HG03439 (cell line): ENCODE measurements at regions not wholly inside any gene's neighbourhood (a gene's known extent, or its start where the extent isn't known, plus 50 kb on each side); places are given as distances from the start of the nearest gene placed in this dataset.
"Not testable (repeated sequence)": the region's sequence is repeated elsewhere in the genome, so short reads cannot be mapped to it uniquely, and the experiment has no call there.

Experiments
- ATAC-seq: cut with Tn5 transposase; IDR thresholded peaks from one replicate; pipeline ENCODE4 v1.9.1; 2021; ENCODE audit warnings: mild to moderate bottlenecking, moderate library complexity; ENCODE audit not compliant: unreplicated experiment

DNA sequence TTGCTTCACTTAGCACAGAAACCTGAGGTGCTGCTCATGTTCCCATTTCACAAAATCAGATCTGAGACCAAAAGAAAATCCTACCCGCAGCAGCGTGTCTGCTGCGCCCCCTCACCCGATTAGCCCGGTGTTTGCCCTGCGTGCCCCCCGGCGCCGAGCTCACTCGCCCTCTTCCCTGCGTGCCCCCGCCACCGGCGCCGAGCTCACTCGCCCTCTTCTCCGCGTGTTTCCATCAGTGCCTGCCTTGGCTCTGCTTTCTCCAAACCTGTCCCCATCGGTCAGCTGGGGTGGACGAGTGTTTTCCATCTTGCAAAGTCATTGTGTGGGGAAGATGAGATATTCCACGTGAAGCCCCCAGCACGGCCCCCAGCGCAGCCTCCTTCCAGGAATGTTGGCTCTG lies 225.3 kb upstream of the PITRM1 start:
- ATAC-seq, result no peak

GRCh38 chr10:3397231-3397630 lies 224.6 kb upstream of the PITRM1 start:
- no peak for ATAC-seq

- no peak for ATAC-seq
Observed at GRCh38 chr10:3396116-3396515, 223.5 kb upstream of the PITRM1 start.

DNA sequence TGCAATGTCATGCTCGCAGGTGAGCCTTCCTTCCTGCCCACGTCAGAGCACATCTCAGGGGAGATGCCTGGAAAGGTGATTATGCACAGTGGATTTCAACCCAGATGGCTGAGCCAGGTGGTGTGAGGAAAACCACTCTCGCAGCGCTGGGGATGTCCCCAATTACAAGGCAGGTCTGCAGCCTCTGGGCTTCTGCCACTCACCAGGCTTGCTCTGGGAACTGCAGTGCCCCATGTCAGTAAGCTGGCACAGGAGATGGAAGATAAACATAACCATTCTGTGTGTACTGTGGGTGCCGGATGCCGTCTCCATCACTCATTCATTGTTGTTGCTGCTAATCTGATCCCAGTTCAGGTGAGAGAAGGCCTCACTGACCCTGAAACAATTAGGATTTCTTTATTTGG lies 222.9 kb upstream of the PITRM1 start:
- ATAC-seq, result no peak

DNA sequence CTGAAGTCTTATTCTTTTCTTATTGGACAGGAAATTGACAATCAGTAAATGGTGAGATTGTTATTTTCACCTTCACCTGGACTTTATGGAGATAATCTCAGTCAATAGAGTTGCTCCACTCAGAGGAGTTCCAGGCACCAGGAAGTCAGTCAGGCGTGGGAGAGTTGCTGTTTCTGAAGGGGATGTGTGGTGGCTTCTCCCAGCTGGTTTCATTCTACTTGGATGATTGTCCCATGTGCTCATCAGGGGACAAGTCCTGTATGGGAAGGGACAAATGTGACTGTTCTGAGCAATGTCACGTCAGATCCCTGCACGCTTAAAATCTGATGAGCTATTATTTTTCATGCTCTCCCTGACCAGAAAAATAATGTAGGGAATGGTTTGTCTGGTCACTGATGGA lies 222.5 kb upstream of the PITRM1 start:
- no peak for ATAC-seq

DNA sequence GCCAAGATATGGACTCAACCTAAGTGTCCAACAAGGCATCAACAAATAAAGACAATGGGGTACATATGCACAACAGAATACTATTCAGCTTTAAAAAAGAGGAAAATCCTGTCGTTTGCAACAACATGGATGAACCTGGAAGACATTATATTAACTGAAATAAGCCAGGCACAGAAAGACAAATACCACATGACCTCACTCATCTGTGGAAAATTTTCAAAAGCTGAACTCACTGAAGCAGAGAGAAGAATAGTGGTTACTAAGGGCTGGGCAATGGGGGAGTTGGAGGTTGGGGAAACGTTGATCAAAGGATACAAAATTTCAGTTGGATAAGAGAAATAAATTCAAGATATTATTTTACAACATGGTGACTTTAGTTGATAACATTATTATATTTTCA lies 221.4 kb upstream of the PITRM1 start:
- ATAC-seq, result no peak

DNA sequence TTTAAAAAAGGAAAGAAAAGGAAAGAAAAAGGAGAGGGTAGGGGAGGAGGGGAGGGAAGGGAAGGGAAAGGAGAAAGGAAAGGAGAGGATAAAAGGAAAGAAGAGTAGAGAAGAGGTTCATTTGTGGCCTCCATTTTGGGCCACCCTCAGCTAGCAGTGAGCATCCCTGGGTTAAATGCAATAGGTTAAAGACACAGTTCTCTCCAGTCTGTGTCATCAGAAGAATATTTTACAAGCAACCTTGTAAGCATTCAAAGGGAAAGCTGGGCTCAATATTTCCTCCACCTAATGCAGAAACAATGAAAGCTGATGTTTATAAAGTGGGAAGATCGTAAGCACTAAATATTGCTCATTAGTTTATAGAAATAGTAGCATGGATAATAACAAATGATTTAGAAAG lies 219.1 kb upstream of the PITRM1 start:
- no peak for ATAC-seq

DNA sequence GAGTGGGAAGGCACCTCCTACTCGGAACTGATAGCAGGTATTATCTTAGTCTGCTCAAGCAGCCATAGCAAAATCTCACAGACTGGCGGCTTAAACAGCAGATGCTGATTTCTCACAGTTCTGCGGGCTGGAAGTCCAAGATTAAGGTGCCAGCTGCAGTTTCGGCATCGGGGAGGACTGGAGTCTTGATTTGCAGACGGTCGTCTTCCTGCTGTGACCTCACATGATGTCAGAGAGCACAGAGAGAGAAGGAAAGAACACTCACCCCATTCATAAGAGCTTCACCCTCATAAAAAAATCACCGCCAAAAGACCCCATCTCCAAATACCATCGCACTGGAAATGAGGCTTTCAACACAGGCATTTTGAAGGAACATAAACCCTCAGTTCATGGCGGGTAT lies 216.5 kb upstream of the PITRM1 start:
- ATAC-seq, result no peak

DNA sequence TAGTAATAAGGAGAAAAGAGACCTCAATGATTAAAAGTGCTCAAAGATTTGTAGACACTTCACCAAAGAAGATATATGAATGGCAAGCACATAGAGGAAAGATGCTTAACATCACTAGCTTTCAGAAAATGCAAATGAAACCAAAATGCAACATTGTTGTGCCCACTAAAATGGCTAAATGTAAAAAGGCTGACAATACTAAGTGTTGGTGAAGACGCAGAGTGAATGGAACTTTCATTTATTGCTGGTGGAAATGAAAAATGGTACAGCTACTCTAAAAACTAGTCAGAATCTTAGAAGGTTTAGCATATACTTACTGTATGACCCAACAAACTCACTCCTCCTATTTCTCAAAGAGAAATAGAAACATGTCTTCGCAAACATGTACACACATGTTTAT lies 212.9 kb upstream of the PITRM1 start:
- ATAC-seq, result no peak

DNA sequence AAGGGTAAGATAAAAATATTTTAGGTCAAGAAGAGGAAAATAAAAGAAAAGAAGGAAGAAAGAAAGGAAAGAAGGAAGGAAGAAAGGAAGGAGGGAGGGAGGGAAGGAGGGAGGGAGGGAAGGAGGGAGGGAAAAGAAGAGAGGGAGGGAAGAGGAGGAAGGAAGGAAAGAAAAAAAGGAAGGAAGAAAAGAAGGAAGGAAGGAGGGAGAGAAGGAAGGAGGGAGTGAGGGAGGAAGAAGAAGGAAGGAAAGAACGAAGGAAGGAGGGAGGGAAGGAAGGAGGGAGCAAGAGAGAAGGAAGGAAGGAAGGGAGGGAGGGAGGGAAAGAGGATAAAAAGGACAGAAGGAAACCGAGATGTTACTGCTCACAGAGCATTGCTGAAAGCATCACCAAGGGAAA lies 209.5 kb upstream of the PITRM1 start:
- ATAC-seq, result no peak

- ATAC-seq, result no peak
Observed at GRCh38 chr10:3380406-3381050, 207.9 kb upstream of the PITRM1 start.

GRCh38 chr10:3376631-3377030 lies 204.0 kb upstream of the PITRM1 start:
- no peak for ATAC-seq

DNA sequence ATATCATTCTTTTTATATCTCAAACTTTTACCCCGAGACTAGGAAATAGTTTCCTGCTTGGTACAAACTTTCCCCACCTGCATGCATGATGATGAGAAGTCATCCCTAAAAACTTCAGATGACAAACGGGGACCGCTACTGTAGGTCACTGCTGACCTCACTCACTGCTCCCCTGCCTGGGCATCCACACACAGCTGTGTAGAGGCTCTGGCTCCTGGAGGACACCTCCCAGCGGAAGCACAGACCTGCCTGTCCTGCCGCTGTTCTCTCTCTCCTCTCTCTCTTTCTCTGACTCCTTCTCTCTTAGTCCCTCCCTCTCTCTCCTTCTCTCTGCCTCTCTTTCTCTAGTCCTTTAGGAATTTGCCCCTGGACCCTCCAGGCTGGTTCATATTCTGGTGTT lies 202.9 kb upstream of the PITRM1 start:
- ATAC-seq, result no peak

DNA sequence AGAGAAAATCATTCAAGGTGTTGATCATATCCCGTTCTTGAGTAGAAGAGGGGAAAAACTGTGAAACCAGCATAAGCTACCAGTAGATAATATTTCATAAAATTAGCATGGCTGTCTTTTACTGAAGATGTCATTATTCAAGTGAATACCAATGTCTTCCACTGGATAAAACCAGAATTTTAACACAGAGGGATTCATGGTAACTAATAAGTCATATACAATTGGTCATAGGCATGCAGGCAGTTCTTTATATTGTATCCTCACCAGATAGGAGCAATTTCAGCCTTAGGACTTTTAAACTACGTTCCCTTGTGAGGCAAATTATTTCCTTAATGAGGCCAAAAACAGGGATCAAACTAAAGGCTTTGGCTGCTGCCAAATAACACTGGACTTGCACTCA lies 202.3 kb upstream of the PITRM1 start:
- ATAC-seq, result no peak

DNA sequence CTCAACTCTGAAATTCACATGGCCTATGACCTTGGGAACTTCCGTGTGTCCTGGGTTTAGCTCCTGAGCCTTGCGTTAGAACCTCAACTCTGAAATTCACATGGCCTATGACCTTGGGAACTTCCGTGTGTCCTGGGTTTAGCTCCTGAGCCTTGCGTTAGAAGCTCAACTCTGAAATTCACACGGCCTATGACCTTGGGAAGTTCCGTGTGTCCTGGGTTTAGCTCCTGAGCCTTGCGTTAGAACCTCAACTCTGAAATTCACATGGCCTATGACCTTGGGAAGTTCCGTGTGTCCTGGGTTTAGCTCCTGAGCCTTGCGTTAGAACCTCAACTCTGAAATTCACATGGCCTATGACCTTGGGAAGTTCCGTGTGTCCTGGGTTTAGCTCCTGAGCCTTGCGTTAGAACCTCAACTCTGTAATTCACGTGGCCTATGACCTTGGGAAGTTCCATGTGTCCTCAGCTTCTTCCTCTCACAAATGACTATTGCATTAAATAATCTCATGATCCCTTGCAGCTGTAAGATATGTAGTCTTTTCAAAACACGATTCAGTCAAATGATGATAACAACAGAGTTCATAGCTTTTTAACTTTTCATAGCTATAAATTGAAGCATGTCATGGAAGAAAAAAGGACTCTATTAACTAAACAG lies 200.9 kb upstream of the PITRM1 start:
- not testable (repeated sequence) for ATAC-seq

DNA sequence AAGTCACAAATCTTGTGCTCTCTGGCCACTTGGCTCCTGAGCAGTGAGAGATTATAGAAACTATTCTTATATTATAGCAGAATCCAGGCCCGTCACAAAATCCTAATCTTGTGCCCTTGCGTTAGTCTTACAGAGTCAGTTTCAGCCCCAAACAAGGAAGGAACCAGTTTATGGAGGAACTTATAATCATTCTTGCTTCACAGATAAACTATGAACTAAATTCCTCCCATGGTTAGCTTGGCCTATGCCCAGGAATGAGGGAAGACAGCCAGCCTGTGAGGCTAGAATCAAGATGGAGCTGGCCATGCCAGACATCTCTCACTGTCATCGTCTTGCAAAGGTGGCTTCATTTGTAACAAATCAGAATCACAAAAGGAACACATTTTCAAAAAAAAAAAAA lies 199.7 kb upstream of the PITRM1 start:
- no peak for ATAC-seq

DNA sequence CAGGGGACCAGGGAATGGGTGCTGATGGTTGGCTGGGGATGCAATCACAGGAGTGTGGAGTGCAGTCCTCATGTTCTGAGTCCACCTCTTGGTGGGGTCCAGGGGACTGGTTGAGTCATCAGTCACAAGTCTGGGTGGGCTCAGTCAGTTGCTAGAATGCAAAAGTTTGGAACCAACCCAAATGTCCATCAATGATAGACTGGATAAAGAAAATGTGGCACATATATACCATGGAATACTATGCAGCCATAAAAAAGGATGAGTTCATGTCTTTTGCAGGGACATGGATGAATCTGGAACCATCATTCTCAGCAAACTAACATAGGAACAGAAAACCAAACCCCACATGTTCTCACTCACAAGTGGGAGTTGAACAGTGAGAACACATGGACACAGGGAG lies 199.0 kb upstream of the PITRM1 start:
- ATAC-seq, result not testable (repeated sequence)

- ATAC-seq, result no peak
Observed at GRCh38 chr10:3366735-3367405, 194.3 kb upstream of the PITRM1 start.

DNA sequence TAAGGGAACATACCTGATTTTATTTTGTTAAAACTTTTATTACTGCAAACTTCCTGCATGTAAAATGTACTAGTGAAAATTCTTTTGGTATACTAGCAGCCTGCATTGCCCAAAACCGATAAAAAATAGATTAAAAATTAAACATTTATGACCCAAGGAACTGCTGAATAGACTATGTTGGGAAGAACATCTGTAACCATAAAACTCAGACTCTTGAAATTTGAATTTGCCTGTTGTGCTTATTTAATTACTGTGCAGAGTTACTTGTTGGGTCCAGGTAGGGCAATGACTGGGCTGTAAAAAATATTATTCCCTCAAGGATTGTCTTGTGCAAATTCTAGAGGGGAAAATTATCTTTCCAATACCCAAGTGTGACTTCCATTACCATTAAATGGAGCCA lies 193.5 kb upstream of the PITRM1 start:
- no peak for ATAC-seq

DNA sequence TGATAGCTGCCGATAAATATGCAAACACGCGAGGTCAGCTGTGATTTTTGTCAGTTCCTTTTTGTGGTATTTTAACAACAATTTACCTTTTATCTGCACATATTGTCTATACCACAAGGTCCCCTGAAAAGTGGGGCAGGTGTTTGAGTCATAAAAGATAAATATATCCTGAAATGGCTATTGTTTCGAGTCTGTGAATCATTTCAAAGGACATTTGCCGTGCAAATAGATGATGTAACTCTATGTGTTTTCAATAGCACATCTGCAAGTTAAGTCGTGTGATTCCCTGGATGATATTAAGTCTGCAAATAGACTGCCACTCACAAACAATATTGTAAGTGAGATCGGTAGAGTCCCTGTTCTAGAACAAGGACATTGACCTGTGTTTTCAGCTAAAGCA lies 193.0 kb upstream of the PITRM1 start:
- ATAC-seq, result no peak

DNA sequence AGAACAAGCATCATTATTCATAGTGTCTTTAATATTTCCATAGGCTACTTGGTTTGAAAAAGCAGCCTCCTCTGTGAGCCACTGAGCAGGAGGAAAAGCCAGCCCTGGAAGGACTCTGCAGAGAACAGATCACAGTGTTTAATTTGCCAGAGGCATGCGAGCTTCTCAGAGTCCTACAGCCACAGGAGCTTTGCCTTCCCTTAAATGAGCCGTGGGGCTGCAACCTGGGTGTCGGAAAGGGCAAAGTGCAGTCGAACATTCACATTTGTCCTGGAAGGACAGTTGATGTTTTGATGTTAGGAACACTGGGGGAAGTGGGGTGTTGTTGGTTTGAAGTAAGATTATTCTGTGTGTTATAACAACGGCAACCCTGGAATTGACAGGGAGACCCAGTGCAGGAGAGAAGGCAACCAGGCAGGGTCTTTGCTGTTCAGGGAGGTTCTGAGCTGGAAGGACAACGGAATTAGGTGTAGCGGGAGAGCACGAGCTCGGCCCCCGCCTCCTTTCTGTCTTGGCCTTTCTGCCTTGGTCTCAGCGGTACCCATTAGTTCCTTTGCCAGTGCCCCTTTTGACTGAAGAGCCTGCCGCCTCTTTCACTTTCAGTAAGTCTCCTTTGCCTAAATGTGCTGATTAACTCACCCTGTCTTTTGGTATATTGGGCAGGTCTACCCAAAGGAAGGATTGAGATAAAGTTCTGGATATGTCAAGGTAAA lies 192.3 kb upstream of the PITRM1 start:
- ATAC-seq, result no peak
